NT2/D1 (cell line): ENCODE measurements at regions not wholly inside any gene's neighbourhood (a gene's known extent, or its start where the extent isn't known, plus 50 kb on each side); places are given as distances from the start of the nearest gene placed in this dataset.
"Not testable (repeated sequence)": the region's sequence is repeated elsewhere in the genome, so short reads cannot be mapped to it uniquely, and the experiment has no call there.

Experiments
- DNase-seq: peaks from one replicate; pipeline ENCODE4 v3.0.0-alpha.2; 2011; ENCODE audit warnings: low read depth, low spot score
- H3K27me3 ChIP-seq: 2 replicates; pipeline ENCODE4 v1.6.0; 2011; ENCODE audit warnings: mild to moderate bottlenecking; ENCODE audit not compliant: insufficient read length, insufficient read depth
- H3K36me3 ChIP-seq: 2 replicates; pipeline ENCODE4 v1.6.1; 2011; ENCODE audit warnings: mild to moderate bottlenecking, low read length, mixed read lengths; ENCODE audit not compliant: insufficient read depth, insufficient read length
- H3K4me1 ChIP-seq: 2 replicates; pipeline ENCODE4 v1.5.1; 2011; ENCODE audit not compliant: insufficient read depth, insufficient read length
- H3K4me3 ChIP-seq: 2 replicates; pipeline ENCODE4 v1.5.1; 2011; ENCODE audit warnings: low read depth; ENCODE audit not compliant: insufficient read length
- H3K9ac ChIP-seq: 2 replicates; pipeline ENCODE4 v1.6.0; 2011; ENCODE audit warnings: low read depth; ENCODE audit not compliant: insufficient read length
- H3K9me3 ChIP-seq: 2 replicates; pipeline ENCODE4 v1.5.1; 2011; ENCODE audit warnings: mild to moderate bottlenecking, low read length; ENCODE audit not compliant: insufficient read depth
- SUZ12 ChIP-seq: IDR thresholded peaks from 2 replicates; pipeline ENCODE4 v1.6.1; 2011; ENCODE audit not compliant: insufficient read length, insufficient read depth; ENCODE audit errors: extremely low read depth
- YY1 ChIP-seq: IDR thresholded peaks from 2 replicates; pipeline ENCODE4 v1.6.1; 2011; ENCODE audit not compliant: insufficient read length, insufficient read depth
- ZNF274 ChIP-seq: IDR thresholded peaks from 2 replicates; pipeline ENCODE4 v1.6.1; 2011; ENCODE audit warnings: mild to moderate bottlenecking, low read depth, low read length

GRCh38 chr3:80655216-80655615 is 887.4 kb upstream of the ROBO1 start:
- H3K27me3 ChIP-seq = no peaks in the 10 kb centered on the region

GRCh38 chr3:80649170-80649569 is 881.4 kb upstream of the ROBO1 start:
- Histone ChIP-seq H3K4me1 (no peaks in the 10 kb centered on the region), H3K9ac (no peak overlapping the region), H3K4me3 (no peak overlapping the region), H3K9me3 (peaks cover 9% of the 10 kb centered on the region; the same call in 1 of the 2 replicates), H3K36me3 (no peaks in the 10 kb centered on the region), H3K27me3 (no peaks in the 10 kb centered on the region)
- TF ChIP-seq YY1 (no peak), ZNF274 (no peak), SUZ12 (no peak)
- no peak for DNase-seq

More at GRCh38 chr3:80655216-80655615, 887.4 kb upstream of the ROBO1 start:
- peaks cover 9% of the 10 kb centered on the region; the same call in 1 of the 2 replicates for H3K9me3 ChIP-seq
- no peak overlapping the region for H3K9ac ChIP-seq
- TF ChIP-seq ZNF274 (no peak), YY1 (no peak), SUZ12 (no peak)
- no peak for DNase-seq
- no peak overlapping the region for H3K4me3 ChIP-seq
- no peaks in the 10 kb centered on the region for H3K4me1 ChIP-seq
- no peaks in the 10 kb centered on the region for H3K36me3 ChIP-seq

GRCh38 chr3:80643421-80643820 is 875.6 kb upstream of the ROBO1 start:
- Histone ChIP-seq H3K27me3 (no peaks in the 10 kb centered on the region), H3K9ac (no peak overlapping the region), H3K36me3 (no peaks in the 10 kb centered on the region), H3K4me1 (no peaks in the 10 kb centered on the region), H3K4me3 (no peak overlapping the region), H3K9me3 (no peaks in the 10 kb centered on the region)
- TF ChIP-seq ZNF274 (no peak), YY1 (no peak), SUZ12 (no peak)
- DNase-seq = no peak

- no peak overlapping the region for H3K9ac ChIP-seq
- H3K4me3 ChIP-seq = no peak overlapping the region
- no peaks in the 10 kb centered on the region for H3K9me3 ChIP-seq
- no peak for DNase-seq
- TF ChIP-seq YY1 (no peak), SUZ12 (no peak), ZNF274 (no peak)
- no peaks in the 10 kb centered on the region for H3K27me3 ChIP-seq
- H3K36me3 ChIP-seq = no peaks in the 10 kb centered on the region
- H3K4me1 ChIP-seq = no peaks in the 10 kb centered on the region
These were observed 850.8 kb upstream of the ROBO1 start for GRCh38 chr3:80618295-80619256.

- no peaks in the 10 kb centered on the region for H3K27me3 ChIP-seq
- DNase-seq = no peak
- H3K9me3 ChIP-seq = no peaks in the 10 kb centered on the region
- H3K4me3 ChIP-seq = no peak overlapping the region
- no peaks in the 10 kb centered on the region for H3K36me3 ChIP-seq
- H3K4me1 ChIP-seq = no peaks in the 10 kb centered on the region
- H3K9ac ChIP-seq = no peak overlapping the region
- TF ChIP-seq YY1 (no peak), ZNF274 (no peak), SUZ12 (no peak)
These were observed 844.6 kb upstream of the ROBO1 start for GRCh38 chr3:80612366-80612765.

GRCh38 chr3:80608072-80608471 is 840.3 kb upstream of the ROBO1 start:
- H3K4me3 ChIP-seq, H3K9ac ChIP-seq, H3K36me3 ChIP-seq, H3K27me3 ChIP-seq, H3K4me1 ChIP-seq, DNase-seq, H3K9me3 ChIP-seq: not testable (repeated sequence)

- TF ChIP-seq SUZ12 (no peak), YY1 (no peak), ZNF274 (no peak)
These were observed 838.3 kb upstream of the ROBO1 start for GRCh38 chr3:80606073-80606472.

More at GRCh38 chr3:80606073-80606472, 838.3 kb upstream of the ROBO1 start:
- no peak overlapping the region for H3K9ac ChIP-seq
- no peak overlapping the region for H3K4me3 ChIP-seq
- no peaks in the 10 kb centered on the region for H3K36me3 ChIP-seq
- no peak for DNase-seq
- H3K4me1 ChIP-seq = no peaks in the 10 kb centered on the region
- H3K9me3 ChIP-seq = no peaks in the 10 kb centered on the region
- no peaks in the 10 kb centered on the region for H3K27me3 ChIP-seq
